ENCODE measurements at regions not wholly inside any gene's neighbourhood (a gene's known extent, or its start where the extent isn't known, plus 50 kb on each side); places are given as distances from the start of the nearest gene placed in this dataset.

DNA sequence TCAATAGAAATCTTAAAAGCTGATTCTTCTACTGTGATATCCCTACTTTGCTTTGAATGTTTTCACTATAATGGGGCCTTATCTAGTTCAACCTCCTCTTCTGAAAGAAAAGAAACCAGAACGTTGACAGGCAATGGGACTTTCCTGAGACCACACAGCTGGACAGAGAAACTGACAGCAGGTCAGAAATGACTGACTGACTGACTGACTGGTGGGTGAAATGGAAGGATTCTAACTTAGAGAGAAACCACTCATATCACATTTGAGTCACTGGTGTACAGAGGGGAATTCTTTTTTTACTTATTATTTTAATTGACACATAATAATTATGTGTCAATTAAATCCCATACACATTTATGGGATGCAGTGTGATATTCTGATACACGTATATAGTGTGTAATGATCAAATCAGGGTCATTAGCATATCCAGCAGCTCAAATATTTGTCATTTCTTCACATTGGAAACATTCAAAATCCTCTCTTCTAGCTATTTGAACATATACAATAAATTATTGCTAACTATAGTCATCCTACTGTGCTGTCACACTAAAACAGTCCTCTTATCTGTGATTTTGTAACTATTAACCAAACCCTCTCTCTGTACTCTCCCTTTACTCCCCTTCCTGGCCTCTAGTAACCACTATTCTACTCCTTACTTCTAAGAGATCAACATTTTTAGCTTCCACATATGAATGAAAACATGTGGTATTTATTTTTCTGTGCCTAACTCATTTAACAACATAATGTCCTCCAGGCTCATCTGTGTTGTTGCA, 64.8 kb upstream of the NRSN1 start:
- H3K9me3 ChIP-seq (replicated peaks) = peaks cover 3% of the 10 kb centered on the region
- no peaks in the 10 kb centered on the region for H3K4me1 ChIP-seq
- H3K27me3 ChIP-seq (ENCODE audit: low read depth) = no peaks in the 10 kb centered on the region
- H3K27ac ChIP-seq (replicated peaks) = no peak overlapping the region
- TF ChIP-seq CTCF (IDR thresholded peaks at IDR 0.05; ENCODE audit: borderline replicate concordance) = no peak
- H3K36me3 ChIP-seq = no peaks in the 10 kb centered on the region
- no peak overlapping the region for H3K4me3 ChIP-seq
- intact Hi-C loops (cut with micrococcal nuclease) = no loop called here
- DNase-seq = no peak

- H3K27me3 ChIP-seq (ENCODE audit: low read depth) = no peaks in the 10 kb centered on the region
- no peak for DNase-seq
- no peaks in the 10 kb centered on the region for H3K4me1 ChIP-seq
- peaks cover 5% of the 10 kb centered on the region for H3K9me3 ChIP-seq (replicated peaks)
- no peak overlapping the region for H3K4me3 ChIP-seq
- intact Hi-C loops (cut with micrococcal nuclease) = no loop called here
- TF ChIP-seq CTCF (IDR thresholded peaks at IDR 0.05; ENCODE audit: borderline replicate concordance) = peak; percentile 30
- no peak overlapping the region for H3K27ac ChIP-seq (replicated peaks)
- no peaks in the 10 kb centered on the region for H3K36me3 ChIP-seq
Measured at GRCh38 chr6:24064106-24064505, 61.9 kb upstream of the NRSN1 start.

- Histone ChIP-seq H3K4me1 (no peaks in the 10 kb centered on the region), H3K27me3 (ENCODE audit: low read depth) (no peaks in the 10 kb centered on the region), H3K27ac (replicated peaks) (no peak overlapping the region), H3K4me3 (no peak overlapping the region), H3K9me3 (replicated peaks) (peaks cover 5% of the 10 kb centered on the region), H3K36me3 (no peaks in the 10 kb centered on the region)
- DNase-seq = no peak
- no peak for TF ChIP-seq CTCF (IDR thresholded peaks at IDR 0.05; ENCODE audit: borderline replicate concordance)
- intact Hi-C loops (cut with micrococcal nuclease) = no loop called here
Measured at GRCh38 chr6:24064832-24065231, 61.2 kb upstream of the NRSN1 start.

DNA sequence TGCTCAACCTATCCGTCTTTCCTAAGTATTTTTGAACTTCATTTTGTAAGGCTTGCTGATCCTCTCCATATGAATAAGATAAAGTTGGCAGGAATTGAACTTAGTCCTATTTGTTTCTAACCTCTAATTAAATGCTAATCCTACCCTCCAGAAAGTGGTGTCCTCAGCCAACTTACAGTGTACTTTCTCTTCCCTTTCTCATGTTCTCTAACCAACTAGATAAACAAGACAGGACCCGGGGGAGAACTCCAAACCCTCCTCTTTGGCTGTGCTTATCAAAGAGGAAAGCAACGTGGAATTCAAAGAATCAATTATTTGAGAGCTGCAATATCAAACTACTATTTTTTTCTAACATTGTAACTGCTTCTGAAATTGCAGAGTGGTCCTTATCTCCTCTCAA, 56.5 kb upstream of the NRSN1 start:
- H3K9me3 ChIP-seq (replicated peaks) = peaks cover 6% of the 10 kb centered on the region
- no peaks in the 10 kb centered on the region for H3K36me3 ChIP-seq
- H3K27ac ChIP-seq (replicated peaks) = no peak overlapping the region
- no peak for TF ChIP-seq CTCF (IDR thresholded peaks at IDR 0.05; ENCODE audit: borderline replicate concordance)
- H3K27me3 ChIP-seq (ENCODE audit: low read depth) = no peaks in the 10 kb centered on the region
- H3K4me3 ChIP-seq = no peak overlapping the region
- intact Hi-C loops (cut with micrococcal nuclease) = no loop called here
- DNase-seq = no peak
- H3K4me1 ChIP-seq = no peaks in the 10 kb centered on the region

DNA sequence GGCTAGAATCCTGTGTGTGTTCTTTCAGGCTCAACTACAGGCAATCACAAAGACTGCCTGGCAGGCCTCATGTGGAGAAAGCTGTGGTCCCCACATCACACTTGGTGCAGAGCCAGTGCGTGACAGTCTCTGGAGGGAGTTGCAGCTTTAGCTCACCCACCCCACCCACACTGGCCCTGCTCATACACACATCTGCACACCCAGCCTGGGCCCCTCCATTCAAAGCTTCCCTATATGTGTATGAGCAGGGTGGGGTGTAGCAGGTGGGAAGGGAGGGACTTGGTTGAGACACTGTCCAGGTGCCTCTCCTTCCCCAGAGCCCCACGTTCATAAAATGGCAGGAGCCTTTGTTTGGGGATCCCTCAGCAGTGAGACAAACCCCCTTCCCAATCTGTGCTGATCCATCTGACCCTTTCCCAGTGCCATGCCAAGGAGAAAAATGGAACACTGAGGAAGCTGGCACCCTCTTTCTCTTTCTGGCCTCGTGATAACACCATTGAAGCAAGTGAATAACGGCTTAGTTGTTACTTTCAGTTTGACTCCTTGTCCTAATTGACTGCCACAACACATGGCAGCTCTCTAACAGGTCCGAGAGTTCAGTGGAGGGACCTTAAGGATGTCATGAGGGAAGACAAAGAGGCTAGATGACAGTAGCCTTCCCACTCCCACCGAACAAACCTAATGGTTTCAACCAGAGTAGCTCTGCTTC, 53.8 kb upstream of the NRSN1 start:
- Histone ChIP-seq H3K9me3 (replicated peaks) (peaks cover 5% of the 10 kb centered on the region), H3K27ac (replicated peaks) (no peak overlapping the region), H3K27me3 (ENCODE audit: low read depth) (no peaks in the 10 kb centered on the region), H3K4me1 (no peaks in the 10 kb centered on the region), H3K4me3 (no peak overlapping the region), H3K36me3 (no peaks in the 10 kb centered on the region)
- intact Hi-C loops (cut with micrococcal nuclease) = no loop called here
- no peak for TF ChIP-seq CTCF (IDR thresholded peaks at IDR 0.05; ENCODE audit: borderline replicate concordance)
- DNase-seq = no peak

All from left ventricle myocardium inferior (tissue), 1 donor.